Stimulated activated naive CD8-positive, alpha-beta T cell treated with anti-CD3 and anti-CD28 coated beads, Interleukin-15, Interleukin-2, amounts not matched to agents 100 ng/mL and 50 ng/mL, for 24 hours (primary cell): ENCODE measurements at regions not wholly inside any gene's neighbourhood (a gene's known extent, or its start where the extent isn't known, plus 50 kb on each side); places are given as distances from the start of the nearest gene placed in this dataset.

Experiments
- H3K27ac Mint-ChIP-seq: one replicate; pipeline ENCODE4 v1.8.0; 2021; ENCODE audit warnings: mild to moderate bottlenecking, mixed read lengths
- H3K27me3 Mint-ChIP-seq: one replicate; pipeline ENCODE4 v1.8.0; 2021; ENCODE audit warnings: mixed read lengths
- H3K36me3 Mint-ChIP-seq: one replicate; pipeline ENCODE4 v1.8.0; 2021; ENCODE audit warnings: low read depth, mixed read lengths
- H3K4me1 Mint-ChIP-seq: one replicate; pipeline ENCODE4 v1.8.0; 2021; ENCODE audit warnings: low read depth, mixed read lengths
- H3K4me3 Mint-ChIP-seq: one replicate; pipeline ENCODE4 v1.8.0; 2021; ENCODE audit warnings: mild to moderate bottlenecking, mixed read lengths
- H3K9me3 Mint-ChIP-seq: one replicate; pipeline ENCODE4 v1.8.0; 2021; ENCODE audit warnings: mixed read lengths

DNA sequence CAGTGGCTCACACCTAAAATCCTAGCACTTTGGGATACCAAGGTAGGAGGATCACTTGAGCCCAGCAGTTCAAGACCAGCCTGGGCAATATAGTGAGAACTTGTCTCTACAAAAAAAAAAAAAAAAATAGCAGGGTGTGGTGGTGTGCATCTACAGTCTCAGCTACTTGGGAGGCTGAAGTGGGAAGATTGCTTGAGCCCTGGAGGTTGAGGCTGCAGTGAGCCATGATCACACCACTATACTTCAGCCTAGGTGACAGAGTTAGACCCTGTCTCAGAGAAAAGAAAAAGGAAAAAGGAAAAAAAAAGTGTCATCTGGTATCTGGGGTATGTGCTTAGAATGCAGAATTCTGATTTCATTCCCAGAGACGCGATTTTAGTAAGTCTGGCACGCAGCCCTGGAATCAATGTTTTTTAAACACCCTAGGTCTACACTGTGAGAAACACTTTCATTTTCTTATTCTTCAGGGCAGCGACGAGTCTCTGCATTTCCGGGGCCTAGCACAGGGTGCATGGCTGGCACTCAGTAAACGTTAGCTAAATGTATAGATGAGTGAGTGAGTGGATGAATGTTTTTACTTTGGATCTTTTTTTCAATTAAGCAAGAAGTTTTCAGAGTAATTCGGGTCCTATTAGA is 243.8 kb upstream of the PWP1 start:
- H3K4me3 Mint-ChIP-seq = peak overlapping the region; percentile 39
- no peak overlapping the region for H3K27ac Mint-ChIP-seq
- H3K4me1 Mint-ChIP-seq = peaks cover 16% of the 10 kb centered on the region
- no peaks in the 10 kb centered on the region for H3K9me3 Mint-ChIP-seq
- H3K36me3 Mint-ChIP-seq = no peaks in the 10 kb centered on the region
- H3K27me3 Mint-ChIP-seq = no peaks in the 10 kb centered on the region

DNA sequence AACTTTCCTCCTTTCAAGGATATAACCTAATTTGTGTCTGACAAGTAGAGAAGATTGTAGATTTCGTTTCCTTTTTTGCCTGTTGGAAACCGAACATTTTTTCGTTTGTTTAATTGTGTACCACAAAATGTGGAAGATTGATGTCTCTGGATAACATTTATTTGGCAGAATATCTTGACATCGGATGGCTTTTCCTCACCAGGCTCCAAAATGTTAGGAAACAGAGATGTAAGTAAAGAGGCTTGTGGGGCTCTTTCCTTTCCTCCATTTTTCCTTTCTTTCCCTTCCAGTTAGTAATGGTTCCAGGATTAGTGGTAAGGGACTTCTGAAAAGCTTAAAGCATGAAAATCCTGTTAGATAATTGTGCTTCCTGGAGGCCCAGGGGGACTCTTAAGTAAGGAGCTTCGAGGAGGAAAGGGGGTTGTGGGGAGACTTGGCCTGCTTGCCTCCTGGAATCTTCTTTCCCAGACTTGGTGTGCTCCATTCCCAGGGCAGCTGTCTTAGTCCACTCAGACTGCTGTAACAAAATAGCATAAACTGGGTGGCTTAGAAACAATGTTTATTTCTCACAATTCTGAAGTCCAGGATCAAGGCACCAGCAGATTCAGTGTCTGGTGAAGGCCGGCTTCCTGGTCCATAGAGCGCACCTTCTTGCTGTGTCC is 243.1 kb upstream of the PWP1 start:
- H3K27me3 Mint-ChIP-seq = no peaks in the 10 kb centered on the region
- H3K27ac Mint-ChIP-seq = no peak overlapping the region
- H3K4me1 Mint-ChIP-seq = peaks cover 16% of the 10 kb centered on the region
- no peaks in the 10 kb centered on the region for H3K9me3 Mint-ChIP-seq
- no peaks in the 10 kb centered on the region for H3K36me3 Mint-ChIP-seq
- peak overlapping the region; percentile 39 for H3K4me3 Mint-ChIP-seq

DNA sequence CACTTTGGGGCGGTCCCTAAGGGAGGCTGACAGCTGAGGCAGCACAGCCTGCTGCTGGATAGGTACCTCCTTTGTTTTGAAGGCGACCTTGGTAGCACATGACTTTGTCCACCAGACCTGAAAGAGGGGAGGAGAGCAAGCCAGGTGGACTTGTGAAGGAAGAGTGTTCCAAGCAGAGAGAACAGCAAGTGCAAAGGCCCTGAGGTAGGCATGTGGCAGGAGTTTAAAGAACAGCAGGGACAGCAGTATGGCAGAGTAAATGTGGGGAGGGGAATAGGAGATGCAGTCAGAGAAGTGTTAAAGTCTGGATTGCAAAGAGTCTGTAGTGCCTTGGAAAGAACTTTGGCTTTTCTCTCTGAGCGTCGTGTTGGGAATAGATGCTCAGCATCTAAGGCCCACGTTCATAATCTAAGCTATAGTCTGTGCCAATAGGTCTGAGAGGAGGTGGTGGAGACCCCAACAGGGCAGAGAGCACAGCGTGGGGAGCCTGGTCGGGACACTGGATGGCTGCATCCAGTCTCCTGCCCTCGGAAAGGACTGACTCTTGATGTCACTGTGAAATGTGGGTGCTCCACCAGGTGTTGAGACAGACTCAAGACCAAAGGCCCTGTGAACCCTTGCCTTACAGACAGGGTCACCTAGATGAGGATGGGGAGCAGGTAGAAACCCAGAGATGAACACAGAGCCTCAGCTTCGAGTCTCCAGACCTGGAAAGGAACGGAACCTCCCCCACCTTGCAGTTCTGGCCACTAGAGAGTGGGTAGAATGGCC is 242.1 kb upstream of the PWP1 start:
- Mint-ChIP-seq H3K9me3 (no peaks in the 10 kb centered on the region), H3K36me3 (no peaks in the 10 kb centered on the region), H3K27ac (no peak overlapping the region), H3K4me3 (no peak overlapping the region), H3K4me1 (peaks cover 16% of the 10 kb centered on the region), H3K27me3 (no peaks in the 10 kb centered on the region)

DNA sequence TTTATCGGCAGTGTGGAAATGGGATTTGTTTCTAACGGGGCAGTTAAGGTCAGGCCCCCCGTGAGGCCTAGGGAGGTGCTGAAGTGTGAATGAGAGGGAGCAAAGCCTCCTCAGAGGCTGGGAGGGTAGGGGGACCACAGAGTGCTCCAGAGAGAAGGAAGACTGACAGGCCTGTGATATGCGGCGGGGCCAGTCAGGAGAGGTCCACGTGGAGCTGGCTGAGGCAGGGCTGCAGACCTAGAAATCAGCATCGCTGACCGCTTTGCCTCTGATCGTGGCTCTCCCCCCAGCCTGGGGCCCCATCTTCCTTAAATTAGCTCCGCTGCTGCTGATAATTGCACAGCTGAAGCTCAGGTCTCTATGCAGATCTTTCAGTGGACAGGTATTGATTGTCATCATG is 240.8 kb upstream of the PWP1 start:
- H3K9me3 Mint-ChIP-seq = no peaks in the 10 kb centered on the region
- no peaks in the 10 kb centered on the region for H3K36me3 Mint-ChIP-seq
- H3K27me3 Mint-ChIP-seq = no peaks in the 10 kb centered on the region
- H3K27ac Mint-ChIP-seq = no peak overlapping the region
- no peak overlapping the region for H3K4me3 Mint-ChIP-seq
- peaks cover 16% of the 10 kb centered on the region for H3K4me1 Mint-ChIP-seq

DNA sequence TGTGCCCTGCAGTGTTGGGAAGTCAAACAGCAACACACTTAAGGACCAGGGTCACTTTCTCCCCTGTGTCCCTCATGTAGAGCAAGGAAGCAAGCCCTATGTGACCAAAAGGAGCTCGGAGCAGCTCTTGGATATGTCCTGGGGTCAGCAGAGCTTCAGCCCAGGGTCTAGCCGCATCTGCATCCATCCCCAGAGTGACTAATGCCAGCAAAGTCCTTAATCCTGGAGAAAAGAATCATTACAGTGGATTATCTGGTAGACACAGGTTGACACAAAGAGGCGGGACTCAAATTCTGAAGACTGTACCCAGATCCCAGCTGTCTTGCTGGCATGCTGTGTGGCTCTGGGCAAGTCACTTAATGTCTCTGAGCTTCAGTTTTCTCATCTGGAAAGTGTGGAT is 239.1 kb upstream of the PWP1 start:
- H3K27me3 Mint-ChIP-seq = no peaks in the 10 kb centered on the region
- H3K9me3 Mint-ChIP-seq = no peaks in the 10 kb centered on the region
- no peaks in the 10 kb centered on the region for H3K36me3 Mint-ChIP-seq
- no peak overlapping the region for H3K27ac Mint-ChIP-seq
- peaks cover 16% of the 10 kb centered on the region for H3K4me1 Mint-ChIP-seq
- no peak overlapping the region for H3K4me3 Mint-ChIP-seq

DNA sequence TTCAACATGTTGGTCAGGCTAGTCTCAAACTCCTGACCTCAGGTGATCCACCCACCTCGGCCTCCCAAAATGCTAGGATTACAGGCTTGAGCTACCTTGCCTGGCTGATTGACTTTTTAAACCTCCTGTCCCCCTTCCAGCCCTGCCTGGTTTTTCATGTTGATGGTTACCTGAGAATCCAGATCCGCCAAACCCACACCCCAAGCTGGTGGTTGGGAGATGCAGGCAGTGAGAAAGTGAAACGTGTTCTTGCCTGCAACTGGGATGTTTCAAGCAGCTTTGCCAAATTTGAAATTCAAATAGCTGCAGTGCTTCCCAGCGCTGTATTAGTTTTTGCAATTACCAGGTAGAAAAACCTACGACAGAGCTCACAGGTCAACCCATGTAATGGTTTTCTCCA is 238.3 kb upstream of the PWP1 start:
- H3K9me3 Mint-ChIP-seq = no peaks in the 10 kb centered on the region
- H3K27ac Mint-ChIP-seq = no peak overlapping the region
- no peaks in the 10 kb centered on the region for H3K36me3 Mint-ChIP-seq
- no peaks in the 10 kb centered on the region for H3K27me3 Mint-ChIP-seq
- H3K4me3 Mint-ChIP-seq = no peak overlapping the region
- peaks cover 11% of the 10 kb centered on the region for H3K4me1 Mint-ChIP-seq

DNA sequence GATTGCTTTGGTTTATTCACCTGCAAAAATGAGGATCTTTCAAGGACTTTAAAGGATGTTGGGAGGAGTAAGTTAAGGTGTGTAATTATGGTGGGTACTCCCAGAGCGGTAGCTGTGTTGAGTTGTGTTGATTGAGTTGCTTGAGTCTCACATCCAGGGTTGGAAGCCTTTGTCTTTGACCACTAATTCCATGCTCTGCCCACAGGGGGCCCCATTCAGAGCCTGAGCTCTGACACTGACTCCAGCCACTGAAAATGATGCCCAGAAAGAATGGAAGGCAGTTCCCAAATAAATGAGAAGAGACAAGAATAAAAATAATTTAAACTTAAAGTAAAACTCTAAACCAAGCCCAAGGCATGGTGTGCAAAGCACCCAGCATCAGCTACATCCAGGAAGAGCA is 237.4 kb upstream of the PWP1 start:
- Mint-ChIP-seq H3K4me1 (peaks cover 11% of the 10 kb centered on the region), H3K4me3 (no peak overlapping the region), H3K36me3 (no peaks in the 10 kb centered on the region), H3K27me3 (no peaks in the 10 kb centered on the region), H3K9me3 (no peaks in the 10 kb centered on the region), H3K27ac (no peak overlapping the region)

DNA sequence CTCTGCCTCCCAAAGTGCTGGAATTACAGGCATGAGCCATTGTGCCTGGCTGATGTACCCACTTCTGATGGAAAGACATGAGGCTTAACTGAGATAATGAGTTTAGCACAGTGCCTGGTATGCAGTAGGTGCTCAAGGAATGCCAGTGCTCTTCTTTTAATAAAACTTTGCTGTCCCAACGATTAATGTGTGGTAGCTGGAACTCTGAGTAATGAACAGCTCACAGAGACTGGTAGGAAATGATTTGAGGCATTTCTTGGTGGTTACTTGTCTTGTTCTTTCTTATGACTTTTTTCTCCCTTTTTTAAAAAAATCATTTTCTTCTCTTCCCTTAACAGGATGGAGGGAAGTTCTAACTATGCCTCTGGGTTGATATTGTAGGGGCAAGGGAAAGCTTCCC is 235.7 kb upstream of the PWP1 start:
- Mint-ChIP-seq H3K4me3 (no peak overlapping the region), H3K36me3 (no peaks in the 10 kb centered on the region), H3K4me1 (peaks cover 7% of the 10 kb centered on the region), H3K27ac (no peak overlapping the region), H3K27me3 (no peaks in the 10 kb centered on the region), H3K9me3 (no peaks in the 10 kb centered on the region)

DNA sequence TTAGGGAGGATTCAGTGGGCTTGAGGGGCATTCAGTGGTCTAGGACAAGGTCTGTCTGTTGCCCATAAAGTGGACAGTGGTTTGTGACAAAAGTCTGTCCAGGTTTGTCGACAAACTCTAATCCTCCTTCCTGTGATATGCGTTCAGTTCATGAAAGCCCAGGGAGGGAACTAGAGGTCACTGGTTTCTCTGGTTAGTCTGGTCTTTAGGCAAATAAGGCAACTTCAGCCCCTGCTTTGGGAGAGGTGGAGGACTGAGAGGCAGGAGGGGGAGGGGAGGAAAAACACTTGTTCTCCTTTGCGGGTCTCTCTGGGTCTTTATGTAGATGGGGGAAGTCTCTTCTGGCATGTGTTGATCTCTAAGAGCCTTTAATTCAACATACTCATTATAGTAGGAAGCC is 235.1 kb upstream of the PWP1 start:
- H3K27me3 Mint-ChIP-seq = no peaks in the 10 kb centered on the region
- H3K36me3 Mint-ChIP-seq = no peaks in the 10 kb centered on the region
- no peaks in the 10 kb centered on the region for H3K9me3 Mint-ChIP-seq
- H3K4me1 Mint-ChIP-seq = peaks cover 3% of the 10 kb centered on the region
- no peak overlapping the region for H3K4me3 Mint-ChIP-seq
- H3K27ac Mint-ChIP-seq = no peak overlapping the region

DNA sequence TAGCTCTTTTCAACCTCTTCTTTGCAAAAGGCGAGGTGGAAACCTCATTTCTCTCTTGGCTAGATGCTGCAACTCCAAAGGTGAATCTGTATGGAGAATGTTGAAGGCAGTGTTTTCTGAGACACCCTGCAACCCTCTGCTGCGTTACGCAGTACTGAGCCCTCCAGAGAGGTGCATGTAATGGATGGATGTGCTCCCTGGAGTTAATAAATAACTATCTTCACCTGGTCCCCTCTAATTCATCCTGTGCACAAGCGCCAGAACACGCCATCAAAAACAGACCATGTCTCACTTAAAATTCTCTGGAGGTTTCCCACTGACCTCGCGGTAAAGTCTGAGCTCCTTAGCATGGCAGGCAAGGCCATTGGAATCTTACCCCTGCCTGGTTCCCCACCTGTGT is 234.4 kb upstream of the PWP1 start:
- Mint-ChIP-seq H3K4me1 (peaks cover 3% of the 10 kb centered on the region), H3K27me3 (no peaks in the 10 kb centered on the region), H3K36me3 (no peaks in the 10 kb centered on the region), H3K9me3 (no peaks in the 10 kb centered on the region), H3K27ac (no peak overlapping the region), H3K4me3 (no peak overlapping the region)

DNA sequence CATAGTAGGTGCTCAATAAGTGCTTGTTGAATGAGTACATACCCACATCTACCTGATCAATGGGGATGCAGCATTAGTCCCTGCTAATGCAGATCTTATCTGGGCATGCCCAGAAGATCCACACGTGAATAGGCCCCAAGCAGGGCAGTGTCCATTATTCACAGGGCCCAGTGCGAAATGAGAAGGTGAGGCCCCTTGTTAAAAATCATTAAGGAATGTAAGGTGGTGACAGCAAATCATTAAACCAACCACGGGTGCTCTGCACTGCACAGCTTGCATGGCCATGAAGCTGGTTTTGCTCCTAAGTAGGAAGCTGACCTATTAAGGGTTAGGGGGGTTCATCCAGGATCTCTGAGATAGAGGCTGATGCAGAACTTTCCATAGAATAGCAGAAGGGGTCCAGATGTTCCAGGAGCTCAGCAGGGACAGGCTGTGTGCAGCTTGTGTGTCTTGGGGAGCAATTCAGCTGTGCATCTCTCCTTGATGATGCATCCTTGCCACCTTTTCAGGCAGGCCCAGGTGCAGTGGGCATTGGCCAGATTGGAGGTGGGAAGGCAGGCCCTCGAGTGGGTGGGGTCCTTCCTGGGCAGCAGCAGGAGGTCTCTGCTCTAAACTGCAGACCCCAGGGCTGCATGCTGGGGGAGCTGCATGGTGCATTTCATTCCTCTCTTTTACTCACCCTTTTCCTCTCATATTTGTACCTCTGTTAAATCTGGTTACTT is 231.3 kb upstream of the PWP1 start:
- Mint-ChIP-seq H3K27ac (no peak overlapping the region), H3K4me3 (no peak overlapping the region)

DNA sequence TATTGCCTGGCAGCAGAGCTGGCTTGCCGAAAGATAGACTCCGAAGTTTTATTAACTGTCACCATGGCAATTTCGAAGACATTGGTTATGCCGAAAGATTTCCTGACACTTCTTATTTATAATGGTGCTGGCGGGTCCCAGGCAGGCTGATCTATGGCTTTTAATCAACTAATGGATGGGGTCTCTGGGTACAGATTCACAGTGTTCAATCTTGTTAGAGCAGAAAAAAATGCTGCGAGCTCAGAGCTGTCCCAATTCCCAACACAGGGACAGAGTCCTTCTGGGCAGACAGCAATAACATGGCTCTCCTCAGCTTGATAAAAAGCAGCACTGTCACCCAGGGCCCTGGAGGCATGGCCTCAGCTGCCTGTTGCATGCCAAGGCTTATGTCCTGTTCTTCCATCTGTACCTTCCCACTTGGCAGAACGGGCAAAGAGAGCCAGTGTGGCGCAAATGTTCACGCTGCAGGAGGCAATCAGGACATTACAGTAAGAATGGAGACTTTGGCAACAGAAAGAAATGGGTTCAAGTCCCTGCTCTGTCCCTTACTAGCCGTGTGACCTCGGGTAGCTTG is 228.2 kb upstream of the PWP1 start:
- Mint-ChIP-seq H3K27me3 (no peaks in the 10 kb centered on the region), H3K27ac (no peak overlapping the region), H3K36me3 (no peaks in the 10 kb centered on the region), H3K4me1 (peaks cover 6% of the 10 kb centered on the region), H3K9me3 (no peaks in the 10 kb centered on the region), H3K4me3 (no peak overlapping the region)

More for the DNA sequence above, 231.3 kb upstream of the PWP1 start:
- no peaks in the 10 kb centered on the region for H3K9me3 Mint-ChIP-seq
- peaks cover under 1% of the 10 kb centered on the region for H3K4me1 Mint-ChIP-seq
- no peaks in the 10 kb centered on the region for H3K36me3 Mint-ChIP-seq
- H3K27me3 Mint-ChIP-seq = no peaks in the 10 kb centered on the region

DNA sequence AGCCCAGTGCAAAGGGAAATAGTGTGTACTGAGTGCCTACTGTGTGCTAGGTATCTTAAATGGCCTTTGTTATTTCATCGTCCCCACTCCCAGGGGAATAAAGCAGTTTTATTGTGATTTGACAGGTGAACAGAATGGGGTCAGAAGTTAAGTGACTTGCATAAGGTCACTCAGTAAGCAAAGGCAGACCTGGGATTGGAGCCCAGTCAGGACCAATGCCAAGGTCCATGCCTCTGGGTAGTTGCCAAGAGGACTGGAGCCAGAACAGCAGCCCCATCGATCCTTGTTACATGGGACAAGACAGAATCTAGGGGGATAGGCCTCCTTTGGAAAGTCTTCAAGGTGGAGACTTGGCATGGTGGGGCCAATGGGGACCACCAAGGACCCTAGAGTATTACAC is 227.4 kb upstream of the PWP1 start:
- H3K27ac Mint-ChIP-seq = no peak overlapping the region
- no peaks in the 10 kb centered on the region for H3K36me3 Mint-ChIP-seq

DNA sequence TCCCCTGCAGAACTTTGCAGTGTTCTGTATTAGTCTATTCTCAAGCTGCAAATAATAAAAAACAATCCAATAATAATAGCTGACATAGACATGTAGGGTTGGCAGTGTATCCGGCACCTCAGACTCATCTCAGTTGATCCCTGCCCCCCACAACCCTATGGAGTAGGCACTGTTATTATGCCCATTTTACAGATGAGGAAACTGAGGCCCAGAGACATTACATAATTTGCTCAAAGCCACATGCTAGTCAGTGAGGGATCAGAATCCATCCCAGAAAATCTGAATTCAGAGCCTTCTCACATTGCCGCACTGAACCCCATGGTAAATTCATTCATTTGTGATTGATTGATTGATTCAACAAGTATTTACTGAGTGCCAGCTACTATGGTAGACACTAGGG is 226.6 kb upstream of the PWP1 start:
- Mint-ChIP-seq H3K27ac (no peak overlapping the region), H3K36me3 (no peaks in the 10 kb centered on the region), H3K4me3 (no peak overlapping the region), H3K4me1 (peaks cover 6% of the 10 kb centered on the region), H3K9me3 (no peaks in the 10 kb centered on the region), H3K27me3 (no peaks in the 10 kb centered on the region)

More for the DNA sequence above, 227.4 kb upstream of the PWP1 start:
- Mint-ChIP-seq H3K4me3 (no peak overlapping the region), H3K4me1 (peaks cover 6% of the 10 kb centered on the region), H3K27me3 (no peaks in the 10 kb centered on the region), H3K9me3 (no peaks in the 10 kb centered on the region)

DNA sequence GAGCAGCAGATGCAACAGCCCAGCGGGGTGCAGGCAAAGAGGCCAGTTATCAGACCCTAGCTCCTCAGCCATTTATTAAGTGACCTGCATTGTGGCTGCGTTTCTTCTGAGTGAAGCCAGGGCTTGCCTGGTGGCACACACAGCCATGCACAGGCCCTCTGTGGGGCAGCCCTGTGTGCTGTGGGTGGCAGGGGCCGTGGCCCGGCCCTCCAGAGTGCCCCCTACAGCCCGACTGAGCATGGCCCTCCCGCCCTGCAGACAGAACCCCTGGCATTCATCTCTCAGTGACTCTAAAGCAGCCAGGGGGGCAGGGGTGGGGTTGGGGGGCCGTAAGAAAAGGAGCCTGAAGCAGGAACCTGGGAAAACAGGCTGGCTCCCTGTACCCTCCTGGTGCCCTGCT is 226.0 kb upstream of the PWP1 start:
- no peak overlapping the region for H3K4me3 Mint-ChIP-seq
- H3K27me3 Mint-ChIP-seq = no peaks in the 10 kb centered on the region
- H3K4me1 Mint-ChIP-seq = peaks cover 6% of the 10 kb centered on the region
- H3K9me3 Mint-ChIP-seq = no peaks in the 10 kb centered on the region
- no peak overlapping the region for H3K27ac Mint-ChIP-seq
- H3K36me3 Mint-ChIP-seq = no peaks in the 10 kb centered on the region
